ENCODE measurements at regions not wholly inside any gene's neighbourhood (a gene's known extent, or its start where the extent isn't known, plus 50 kb on each side); places are given as distances from the start of the nearest gene placed in this dataset.

DNA sequence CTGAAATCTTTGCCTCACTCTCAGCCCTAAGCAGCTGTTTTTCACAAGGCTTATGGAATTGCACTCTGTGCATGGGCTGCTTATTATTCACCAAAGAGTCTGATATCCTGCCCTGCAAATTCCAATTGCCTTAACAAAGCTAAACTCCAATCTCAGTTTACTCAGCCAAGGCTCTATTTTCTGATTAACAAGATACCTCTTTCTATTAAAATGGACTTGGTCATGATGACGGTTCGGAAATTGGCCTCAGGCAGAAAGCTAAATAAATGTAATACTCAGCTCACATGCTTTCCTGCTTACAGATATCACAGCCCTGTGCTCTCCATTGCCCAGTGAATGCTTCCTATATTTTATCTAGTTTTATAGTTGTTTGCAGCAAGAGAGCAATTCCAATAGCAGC, 1270.8 kb downstream of the PCDH9 start (continued):
- TF ChIP-seq, protein P1, sequence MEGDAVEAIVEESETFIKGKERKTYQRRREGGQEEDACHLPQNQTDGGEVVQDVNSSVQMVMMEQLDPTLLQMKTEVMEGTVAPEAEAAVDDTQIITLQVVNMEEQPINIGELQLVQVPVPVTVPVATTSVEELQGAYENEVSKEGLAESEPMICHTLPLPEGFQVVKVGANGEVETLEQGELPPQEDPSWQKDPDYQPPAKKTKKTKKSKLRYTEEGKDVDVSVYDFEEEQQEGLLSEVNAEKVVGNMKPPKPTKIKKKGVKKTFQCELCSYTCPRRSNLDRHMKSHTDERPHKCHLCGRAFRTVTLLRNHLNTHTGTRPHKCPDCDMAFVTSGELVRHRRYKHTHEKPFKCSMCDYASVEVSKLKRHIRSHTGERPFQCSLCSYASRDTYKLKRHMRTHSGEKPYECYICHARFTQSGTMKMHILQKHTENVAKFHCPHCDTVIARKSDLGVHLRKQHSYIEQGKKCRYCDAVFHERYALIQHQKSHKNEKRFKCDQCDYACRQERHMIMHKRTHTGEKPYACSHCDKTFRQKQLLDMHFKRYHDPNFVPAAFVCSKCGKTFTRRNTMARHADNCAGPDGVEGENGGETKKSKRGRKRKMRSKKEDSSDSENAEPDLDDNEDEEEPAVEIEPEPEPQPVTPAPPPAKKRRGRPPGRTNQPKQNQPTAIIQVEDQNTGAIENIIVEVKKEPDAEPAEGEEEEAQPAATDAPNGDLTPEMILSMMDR (IDR thresholded peaks at IDR 0.05 in 2 of 3, conservative IDR thresholded peaks at IDR 0.05 in 1 of 3; ENCODE audit: borderline replicate concordance in 1 of 3, insufficient read depth in 1 of 3, low read depth in 2 of 3, low read length in 2 of 3) = no peak
- TF ChIP-seq ZBTB33 (IDR thresholded peaks at IDR 0.05; ENCODE audit: extremely low read depth, insufficient replicate concordance, low read length) = no peak
- TF ChIP-seq SRF (IDR thresholded peaks at IDR 0.05; ENCODE audit: low read depth) = no peak
- no peak for TF ChIP-seq EZH2 (IDR thresholded peaks at IDR 0.05)
- no peak for TF ChIP-seq FOSL1 (IDR thresholded peaks at IDR 0.05; ENCODE audit: low read depth)

- H3K79me2 ChIP-seq (ENCODE audit: insufficient read depth, low read length) = no peaks in the 10 kb centered on the region
- H3K9me2 ChIP-seq (ENCODE audit: insufficient read depth) = no peaks in the 10 kb centered on the region; the same call in 1 of the 2 replicates
- H3K4me3 ChIP-seq (replicated peaks in 1 of 2; ENCODE audit: low read depth in 1 of 2, low read length in 2 of 2) = no peak overlapping the region
- no peaks in the 10 kb centered on the region for H3K27me3 ChIP-seq (ENCODE audit: insufficient read depth, low read length)
- no peak overlapping the region for H3K27ac ChIP-seq (ENCODE audit: low read depth, low read length)
- no peak overlapping the region for H2AFZ ChIP-seq (ENCODE audit: low read depth, low read length, poor library complexity, severe bottlenecking)
- no peak overlapping the region for H3K4me2 ChIP-seq (ENCODE audit: low read length)
- DNase-seq (ENCODE audit: low read depth, low spot score) (no peak), ATAC-seq (no peak)
- intact Hi-C loops (cut with micrococcal nuclease) = no loop called here
- H3K36me3 ChIP-seq (ENCODE audit: control insufficient read depth in 1 of 2, insufficient read depth in 2 of 2, low read length in 2 of 2) = no peaks in the 10 kb centered on the region
- H3K9me3 ChIP-seq (ENCODE audit: control insufficient read depth in 1 of 2, insufficient read depth in 1 of 2, low read depth in 1 of 2, low read length in 2 of 2) = no peaks in the 10 kb centered on the region
- no TSS peak for BruUV-seq (replicated peaks)
- H3K4me1 ChIP-seq (ENCODE audit: control insufficient read depth in 1 of 2, insufficient read depth in 2 of 2, low read length in 2 of 2) = no peaks in the 10 kb centered on the region
- no peaks in the 10 kb centered on the region for H4K20me1 ChIP-seq (ENCODE audit: insufficient read depth)
- CTCF ChIA-PET = no interaction called here
- H3K9ac ChIP-seq (ENCODE audit: low read length) = no peak overlapping the region
- RAD21 ChIA-PET (ENCODE audit: low non-redundant PET in 1 of 2, low total read pairs in 2 of 2, uncharacterized antibody in 2 of 2, unreplicated experiment in 2 of 2) = no interaction called here
- POLR2A ChIA-PET = no interaction called here
- TF ChIP-seq REST (IDR thresholded peaks at IDR 0.05; ENCODE audit: low read depth) = no peak
- TF ChIP-seq ZBTB33 (IDR thresholded peaks at IDR 0.05; ENCODE audit: extremely low read depth, insufficient replicate concordance, low read length) = no peak
- TF ChIP-seq YY1 (IDR thresholded peaks at IDR 0.05; ENCODE audit: extremely low read depth, insufficient replicate concordance, low read depth, low read length) = no peak
- no peak for TF ChIP-seq TCF7L2 (IDR thresholded peaks at IDR 0.05; ENCODE audit: borderline replicate concordance, extremely low read depth, insufficient read depth, insufficient read length)
- no peak for TF ChIP-seq POLR2AphosphoS5 (IDR thresholded peaks at IDR 0.05; ENCODE audit: low read depth, low read length)
- TF ChIP-seq SIN3A (IDR thresholded peaks at IDR 0.05; ENCODE audit: low read depth) = no peak
- no peak for TF ChIP-seq ZNF274 (IDR thresholded peaks at IDR 0.05; ENCODE audit: low read depth, low read length)
- no peak for TF ChIP-seq MAX (IDR thresholded peaks at IDR 0.05)
- no peak for TF ChIP-seq CEBPB (IDR thresholded peaks at IDR 0.05; ENCODE audit: low read depth)
Measured at GRCh38 chr13:65946387-65946786, 1283.7 kb downstream of the PCDH9 start.

All from HCT116 (cell line).